ENCODE measurements at regions not wholly inside any gene's neighbourhood (a gene's known extent, or its start where the extent isn't known, plus 50 kb on each side); places are given as distances from the start of the nearest gene placed in this dataset.

GRCh38 chr13:23952796-23953195 is 55.5 kb upstream of the C1QTNF9B start:
- WGBS, 2 donors: 83 to 91% methylated on average over 8 to 13 of the region's 13 CpGs

GRCh38 chr13:23953860-23954512 is 56.7 kb upstream of the C1QTNF9B start:
- no peaks in the 10 kb centered on the region for H3K27me3 ChIP-seq
- intact Hi-C loops (cut with DNase I): no loop called here
- no peaks in the 10 kb centered on the region for H3K36me3 ChIP-seq (replicated peaks in 1 of 2; ENCODE audit: insufficient read depth in 1 of 2, low read depth in 2 of 2)
- TF ChIP-seq CTCF (IDR thresholded peaks at IDR 0.05) (no peak), POLR2A (IDR thresholded peaks at IDR 0.05) (no peak)
- no peaks in the 10 kb centered on the region for H3K4me1 ChIP-seq
- no peak overlapping the region for H3K27ac ChIP-seq
- H3K4me3 ChIP-seq: no peak overlapping the region
- H3K9me3 ChIP-seq: no peaks in the 10 kb centered on the region
- no peak for DNase-seq
- no peak for ATAC-seq
- WGBS, 2 donors: 83 to 87% methylated on average over 5 to 20 of the region's 20 CpGs

More at GRCh38 chr13:23952796-23953195, 55.5 kb upstream of the C1QTNF9B start:
- TF ChIP-seq CTCF (IDR thresholded peaks at IDR 0.05) (no peak), POLR2A (IDR thresholded peaks at IDR 0.05) (no peak)
- H3K27me3 ChIP-seq: no peaks in the 10 kb centered on the region
- no peaks in the 10 kb centered on the region for H3K4me1 ChIP-seq
- H3K27ac ChIP-seq: no peak overlapping the region
- no peak for DNase-seq
- no peak for ATAC-seq
- intact Hi-C loops (cut with DNase I): no loop called here
- no peaks in the 10 kb centered on the region for H3K36me3 ChIP-seq (replicated peaks in 1 of 2; ENCODE audit: insufficient read depth in 1 of 2, low read depth in 2 of 2)
- H3K9me3 ChIP-seq: no peaks in the 10 kb centered on the region
- H3K4me3 ChIP-seq: no peak overlapping the region

- TF ChIP-seq CTCF (IDR thresholded peaks at IDR 0.05): no peak
- no peak overlapping the region for H3K27ac ChIP-seq
- WGBS, 2 donors: 69 to 70% methylated on average over 4 of the region's 4 CpGs
- DNase-seq: no peak
- H3K4me1 ChIP-seq: no peaks in the 10 kb centered on the region
- H3K4me3 ChIP-seq: no peak overlapping the region
- H3K9me3 ChIP-seq: no peaks in the 10 kb centered on the region
- H3K27me3 ChIP-seq: no peaks in the 10 kb centered on the region
- ATAC-seq: no peak
- no peaks in the 10 kb centered on the region for H3K36me3 ChIP-seq (replicated peaks in 1 of 2; ENCODE audit: insufficient read depth in 1 of 2, low read depth in 2 of 2)
- intact Hi-C loops (cut with DNase I): no loop called here
Measured at GRCh38 chr13:23955064-23955463, 57.8 kb upstream of the C1QTNF9B start.

- intact Hi-C loops (cut with DNase I): no loop called here
- Histone ChIP-seq H3K27ac (no peak overlapping the region), H3K9me3 (no peaks in the 10 kb centered on the region), H3K4me3 (no peak overlapping the region), H3K36me3 (replicated peaks in 1 of 2; ENCODE audit: insufficient read depth in 1 of 2, low read depth in 2 of 2) (no peaks in the 10 kb centered on the region), H3K4me1 (no peaks in the 10 kb centered on the region), H3K27me3 (no peaks in the 10 kb centered on the region)
- DNase-seq: no peak
- 46 to 53% methylated on average over 4 of the region's 4 CpGs for WGBS, 2 donors
- no peak for ATAC-seq
- TF ChIP-seq CTCF (IDR thresholded peaks at IDR 0.05) (no peak), POLR2A (IDR thresholded peaks at IDR 0.05) (no peak)
Measured at GRCh38 chr13:23956106-23956505, 58.8 kb upstream of the C1QTNF9B start.

GRCh38 chr13:23957981-23958380 is 60.7 kb upstream of the C1QTNF9B start:
- no peak for ATAC-seq

More at GRCh38 chr13:23957981-23958380, 60.7 kb upstream of the C1QTNF9B start:
- Histone ChIP-seq H3K4me1 (no peaks in the 10 kb centered on the region), H3K27ac (no peak overlapping the region), H3K4me3 (no peak overlapping the region), H3K9me3 (no peaks in the 10 kb centered on the region), H3K27me3 (no peaks in the 10 kb centered on the region), H3K36me3 (replicated peaks in 1 of 2; ENCODE audit: insufficient read depth in 1 of 2, low read depth in 2 of 2) (no peaks in the 10 kb centered on the region)
- DNase-seq: no peak
- intact Hi-C loops (cut with DNase I): no loop called here
- 69 to 88% methylated on average over 4 of the region's 4 CpGs for WGBS, 2 donors
- no peak for TF ChIP-seq CTCF (IDR thresholded peaks at IDR 0.05)
- no peak for TF ChIP-seq POLR2A (IDR thresholded peaks at IDR 0.05)
